Liver (tissue), 8 donors: ENCODE measurements at regions not wholly inside any gene's neighbourhood (a gene's known extent, or its start where the extent isn't known, plus 50 kb on each side); places are given as distances from the start of the nearest gene placed in this dataset.

Source experiments
- DNase-seq: peaks from one replicate; pipeline ENCODE4 v3.0.0-alpha.2; 2017; ENCODE audit warnings: low spot score
- H3K27ac ChIP-seq, 2 donors: one replicate each; pipeline ENCODE4 v1.7.0; 2013; ENCODE audit warnings: inconsistent platforms in 2 of 2, low read length in 2 of 2, control low read depth in 1 of 2, low read depth in 1 of 2, mild to moderate bottlenecking in 1 of 2
- H3K27me3 ChIP-seq, 4 donors: one replicate each; pipeline versions ENCODE4 v1.6.1 to v1.7.0; 2013; ENCODE audit warnings: low read length in 3 of 4, inconsistent platforms in 1 of 4, mild to moderate bottlenecking in 1 of 4, moderate library complexity in 1 of 4; ENCODE audit not compliant: control insufficient read depth in 4 of 4, insufficient read depth in 4 of 4
- H3K36me3 ChIP-seq, 4 donors: one replicate each; pipeline versions ENCODE4 v1.6.1 to v1.7.0; 2013; ENCODE audit warnings: low read length in 3 of 4, mild to moderate bottlenecking in 3 of 4, low read depth in 1 of 4, moderate library complexity in 1 of 4; ENCODE audit not compliant: control insufficient read depth in 4 of 4, insufficient read depth in 3 of 4
- H3K4me1 ChIP-seq, 4 donors: one replicate each; pipeline versions ENCODE4 v1.6.1 to v1.7.0; 2013; ENCODE audit warnings: low read length in 3 of 4, mild to moderate bottlenecking in 3 of 4, moderate library complexity in 1 of 4; ENCODE audit not compliant: control insufficient read depth in 4 of 4, insufficient read depth in 4 of 4
- H3K4me3 ChIP-seq, 3 donors: one replicate each; pipeline versions ENCODE4 v1.6.1 to v1.7.0; 2013; ENCODE audit warnings: low read length in 3 of 3, control low read depth in 1 of 3, low read depth in 1 of 3, mild to moderate bottlenecking in 1 of 3
- H3K9ac ChIP-seq, 2 donors: one replicate each; pipeline ENCODE4 v1.7.0; 2013; ENCODE audit warnings: low read length in 2 of 2, mild to moderate bottlenecking in 2 of 2, moderate library complexity in 2 of 2, control low read depth in 1 of 2, low read depth in 1 of 2
- H3K9me3 ChIP-seq, 4 donors: one replicate each; pipeline versions ENCODE4 v1.6.1 to v1.7.0; 2013; ENCODE audit warnings: low read length in 3 of 4; ENCODE audit not compliant: control insufficient read depth in 4 of 4
- CTCF ChIP-seq: fragments of 150-350 bp; IDR thresholded peaks from 2 replicates; pipeline ENCODE4 v1.5.1; 2017; ENCODE audit warnings: improper control_type of control experiment, low read depth, low read length; ENCODE audit not compliant: missing input control
- FOXA1 ChIP-seq: IDR thresholded peaks from 2 replicates; pipeline ENCODE4 v1.6.1; 2016; ENCODE audit warnings: antibody characterized with exemption
- GABPA ChIP-seq, 2 donors: IDR thresholded peaks in 1 of 2; conservative IDR thresholded peaks in 1 of 2; 2 replicates each; pipeline ENCODE4 v1.6.1; 2016; ENCODE audit warnings: antibody characterized with exemption in 2 of 2, mild to moderate bottlenecking in 1 of 2, moderate library complexity in 1 of 2
- HNF4A ChIP-seq, 2 donors: conservative IDR thresholded peaks; 2 replicates each; pipeline ENCODE4 v1.6.1; 2016; ENCODE audit warnings: antibody characterized with exemption in 2 of 2, mild to moderate bottlenecking in 2 of 2
- JUND ChIP-seq, 2 donors: IDR thresholded peaks; 2 replicates each; pipeline ENCODE4 v1.6.1; 2016; ENCODE audit warnings: antibody characterized with exemption in 2 of 2
- NR2F2 ChIP-seq: IDR thresholded peaks from 2 replicates; pipeline ENCODE4 v1.6.1; 2016; ENCODE audit warnings: antibody characterized with exemption
- RXRA ChIP-seq, 2 donors: IDR thresholded peaks; 2 replicates each; pipeline ENCODE4 v1.6.1; 2017 to 2018; ENCODE audit warnings: antibody characterized with exemption in 2 of 2, mild to moderate bottlenecking in 1 of 2
- SP1 ChIP-seq: IDR thresholded peaks from 2 replicates; pipeline ENCODE4 v1.6.1; 2018; ENCODE audit warnings: antibody characterized with exemption, mild to moderate bottlenecking
- TAF1 ChIP-seq: conservative IDR thresholded peaks from 2 replicates; pipeline ENCODE4 v1.6.1; 2016; ENCODE audit warnings: antibody characterized with exemption, mild to moderate bottlenecking
- YY1 ChIP-seq: IDR thresholded peaks from 2 replicates; pipeline ENCODE4 v1.6.1; 2016; ENCODE audit warnings: antibody characterized with exemption, mild to moderate bottlenecking
- ZBTB33 ChIP-seq: IDR thresholded peaks from 2 replicates; pipeline ENCODE4 v1.6.1; 2016; ENCODE audit warnings: antibody characterized with exemption
- WGBS: extraction: QIAGEN DNeasy Blood & Tissue Kit; methylation state at CpG from one replicate; pipeline ENCODE4 v1.1.7; 2013; 5-methylcytosine and 5-hydroxymethylcytosine counted together
- TF ChIP-seq, protein P1 (sequence below): IDR thresholded peaks from 2 replicates; pipeline ENCODE4 v1.6.1; 2016; ENCODE audit warnings: antibody characterized with exemption
- TF ChIP-seq, protein P2 (sequence below): IDR thresholded peaks from 2 replicates; pipeline ENCODE4 v1.6.1; 2016; ENCODE audit warnings: antibody characterized with exemption
- TF ChIP-seq, protein P3 (sequence below): IDR thresholded peaks from 2 replicates; pipeline ENCODE4 v1.6.1; 2016; ENCODE audit warnings: antibody characterized with exemption, mild to moderate bottlenecking
- donor health status: healthy.
- donor health status: healthy.
- donor health status: healthy.
- donor health status: healthy.
- donor health status: healthy.

DNA sequence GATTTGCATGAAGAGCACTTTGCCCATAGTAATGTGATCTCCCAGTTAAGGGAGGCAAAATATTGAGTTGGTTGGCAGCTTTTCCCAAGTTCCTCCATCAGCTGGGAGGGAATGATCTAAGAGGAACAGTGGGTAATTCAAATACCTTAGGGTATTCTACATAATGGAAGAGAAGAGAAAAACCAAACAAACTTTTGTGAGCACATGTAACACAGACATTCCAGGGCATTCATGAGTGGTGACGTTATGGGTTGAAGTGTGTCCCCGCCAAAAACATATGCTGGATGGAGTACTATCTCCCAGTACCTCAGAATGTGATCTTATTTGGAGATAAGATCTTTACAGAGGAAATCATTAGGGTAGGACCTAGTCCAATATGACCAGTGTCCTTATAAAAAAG is 220.1 kb downstream of the FOXO1 start:
- Histone ChIP-seq H3K36me3 (no peaks in the 10 kb centered on the region), H3K27ac (no peak overlapping the region), H3K4me1 (peaks cover 3 to 12% (median 11%) of the 10 kb centered on the region in 4 donors), H3K27me3 (no peaks in the 10 kb centered on the region), H3K4me3 (no peak overlapping the region), H3K9ac (no peak overlapping the region), H3K9me3 (no peaks in the 10 kb centered on the region)
- DNase-seq, result no peak
- TF ChIP-seq RXRA (IDR thresholded peaks at IDR 0.05) (no peak), SP1 (no peak), GABPA (IDR thresholded peaks at IDR 0.05 in 1 of 2, conservative IDR thresholded peaks at IDR 0.05 in 1 of 2) (no peak), JUND (IDR thresholded peaks at IDR 0.05) (no peak)
- TF ChIP-seq, protein P1, sequence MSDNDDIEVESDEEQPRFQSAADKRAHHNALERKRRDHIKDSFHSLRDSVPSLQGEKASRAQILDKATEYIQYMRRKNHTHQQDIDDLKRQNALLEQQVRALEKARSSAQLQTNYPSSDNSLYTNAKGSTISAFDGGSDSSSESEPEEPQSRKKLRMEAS, result no peak
- 94% methylated on average over 2 of the region's 2 CpGs for WGBS

DNA sequence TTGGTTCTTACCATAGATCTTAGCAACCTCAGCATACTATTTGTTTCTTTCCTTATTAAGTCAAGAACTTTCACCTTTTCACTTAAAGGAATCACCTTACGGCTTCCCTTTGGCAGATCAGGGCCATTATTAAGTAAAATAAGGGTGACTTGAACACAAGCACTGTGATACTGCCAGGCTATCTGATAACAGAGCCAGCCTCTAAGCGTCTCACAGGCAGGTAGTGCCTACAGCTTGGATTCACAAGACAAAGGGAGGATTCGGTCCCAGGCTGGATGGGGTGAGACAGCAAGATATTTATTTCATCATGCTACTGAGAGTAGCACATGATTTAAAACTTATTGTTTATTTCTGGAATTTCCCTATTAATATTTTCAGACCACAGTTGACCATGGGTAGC is 218.6 kb downstream of the FOXO1 start:
- WGBS, result 74% methylated on average over 3 of the region's 3 CpGs
- TF ChIP-seq NR2F2 (no peak), HNF4A (conservative IDR thresholded peaks at IDR 0.05) (no peak), SP1 (no peak), ZBTB33 (no peak), GABPA (IDR thresholded peaks at IDR 0.05 in 1 of 2, conservative IDR thresholded peaks at IDR 0.05 in 1 of 2) (no peak), YY1 (no peak), FOXA1 (no peak), TAF1 (no peak), JUND (IDR thresholded peaks at IDR 0.05) (no peak), CTCF (no peak)
- TF ChIP-seq, protein P2, sequence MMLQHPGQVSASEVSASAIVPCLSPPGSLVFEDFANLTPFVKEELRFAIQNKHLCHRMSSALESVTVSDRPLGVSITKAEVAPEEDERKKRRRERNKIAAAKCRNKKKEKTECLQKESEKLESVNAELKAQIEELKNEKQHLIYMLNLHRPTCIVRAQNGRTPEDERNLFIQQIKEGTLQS, result no peak
- TF ChIP-seq, protein P3, sequence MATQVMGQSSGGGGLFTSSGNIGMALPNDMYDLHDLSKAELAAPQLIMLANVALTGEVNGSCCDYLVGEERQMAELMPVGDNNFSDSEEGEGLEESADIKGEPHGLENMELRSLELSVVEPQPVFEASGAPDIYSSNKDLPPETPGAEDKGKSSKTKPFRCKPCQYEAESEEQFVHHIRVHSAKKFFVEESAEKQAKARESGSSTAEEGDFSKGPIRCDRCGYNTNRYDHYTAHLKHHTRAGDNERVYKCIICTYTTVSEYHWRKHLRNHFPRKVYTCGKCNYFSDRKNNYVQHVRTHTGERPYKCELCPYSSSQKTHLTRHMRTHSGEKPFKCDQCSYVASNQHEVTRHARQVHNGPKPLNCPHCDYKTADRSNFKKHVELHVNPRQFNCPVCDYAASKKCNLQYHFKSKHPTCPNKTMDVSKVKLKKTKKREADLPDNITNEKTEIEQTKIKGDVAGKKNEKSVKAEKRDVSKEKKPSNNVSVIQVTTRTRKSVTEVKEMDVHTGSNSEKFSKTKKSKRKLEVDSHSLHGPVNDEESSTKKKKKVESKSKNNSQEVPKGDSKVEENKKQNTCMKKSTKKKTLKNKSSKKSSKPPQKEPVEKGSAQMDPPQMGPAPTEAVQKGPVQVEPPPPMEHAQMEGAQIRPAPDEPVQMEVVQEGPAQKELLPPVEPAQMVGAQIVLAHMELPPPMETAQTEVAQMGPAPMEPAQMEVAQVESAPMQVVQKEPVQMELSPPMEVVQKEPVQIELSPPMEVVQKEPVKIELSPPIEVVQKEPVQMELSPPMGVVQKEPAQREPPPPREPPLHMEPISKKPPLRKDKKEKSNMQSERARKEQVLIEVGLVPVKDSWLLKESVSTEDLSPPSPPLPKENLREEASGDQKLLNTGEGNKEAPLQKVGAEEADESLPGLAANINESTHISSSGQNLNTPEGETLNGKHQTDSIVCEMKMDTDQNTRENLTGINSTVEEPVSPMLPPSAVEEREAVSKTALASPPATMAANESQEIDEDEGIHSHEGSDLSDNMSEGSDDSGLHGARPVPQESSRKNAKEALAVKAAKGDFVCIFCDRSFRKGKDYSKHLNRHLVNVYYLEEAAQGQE, result no peak
- TF ChIP-seq, protein P1, result no peak
- H3K4me1 ChIP-seq, result peaks cover 0 to 6% (median 4%) of the 10 kb centered on the region in 4 donors

More for the DNA sequence above, 218.6 kb downstream of the FOXO1 start:
- no peak overlapping the region for H3K27ac ChIP-seq
- no peak overlapping the region for H3K4me3 ChIP-seq
- H3K9me3 ChIP-seq, result no peaks in the 10 kb centered on the region
- DNase-seq, result no peak
- H3K27me3 ChIP-seq, result no peaks in the 10 kb centered on the region
- H3K36me3 ChIP-seq, result no peaks in the 10 kb centered on the region
- H3K9ac ChIP-seq, result no peak overlapping the region
